ENCODE measurements at regions not wholly inside any gene's neighbourhood (a gene's known extent, or its start where the extent isn't known, plus 50 kb on each side); places are given as distances from the start of the nearest gene placed in this dataset.
A peak's percentile ranks its signal among the peaks of the same experiment; 100 is the strongest.
"Not testable (repeated sequence)": the region's sequence is repeated elsewhere in the genome, so short reads cannot be mapped to it uniquely, and the experiment has no call there.

DNA sequence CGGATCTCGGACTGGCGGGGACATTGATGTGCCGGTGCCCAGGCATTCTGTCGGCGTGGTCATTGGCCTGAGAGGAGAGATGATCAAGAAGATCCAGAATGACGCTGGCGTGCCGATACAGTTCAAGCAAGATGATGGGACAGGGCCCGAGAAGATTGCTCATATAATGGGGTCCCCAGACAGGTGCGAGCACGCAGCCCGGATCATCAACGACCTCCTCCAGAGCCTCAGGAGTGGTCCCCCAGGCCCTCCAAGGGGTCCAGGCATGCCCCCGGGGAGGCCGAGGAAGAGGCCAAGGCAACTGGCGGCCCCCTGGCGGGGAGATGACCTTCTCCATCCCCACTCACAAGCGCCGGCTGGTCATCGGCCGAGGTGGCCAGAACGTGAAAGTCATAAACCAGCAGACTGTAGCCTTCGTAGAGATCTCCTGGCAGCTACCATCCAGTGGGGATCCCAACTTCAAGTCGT is 106.5 kb upstream of the MTAP start:
- DNase-seq (ENCODE audit: low read depth), result no peak

DNA sequence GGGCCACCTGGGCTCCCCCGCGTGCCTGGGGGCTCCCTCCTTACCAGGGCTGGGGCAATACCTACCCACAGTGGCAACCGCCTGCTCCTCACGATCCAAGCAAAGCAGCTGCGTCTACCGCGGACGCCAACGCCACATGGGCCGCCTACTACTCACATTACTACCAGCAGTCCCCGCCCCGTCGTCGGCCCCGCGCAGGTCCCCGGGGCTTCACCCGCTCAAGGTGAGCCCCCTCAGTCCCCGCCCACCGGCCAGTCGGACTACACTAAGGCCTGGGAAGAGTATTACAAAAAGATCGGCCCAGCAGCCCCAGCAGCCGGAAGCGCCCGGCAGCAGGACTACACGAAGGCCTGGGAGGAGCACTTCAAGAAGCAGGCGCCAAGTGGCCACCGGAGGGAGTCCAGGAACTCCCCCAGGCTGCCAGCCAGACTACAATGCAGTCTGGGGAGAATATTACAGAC is 106.0 kb upstream of the MTAP start:
- no peak for DNase-seq (ENCODE audit: low read depth)

DNA sequence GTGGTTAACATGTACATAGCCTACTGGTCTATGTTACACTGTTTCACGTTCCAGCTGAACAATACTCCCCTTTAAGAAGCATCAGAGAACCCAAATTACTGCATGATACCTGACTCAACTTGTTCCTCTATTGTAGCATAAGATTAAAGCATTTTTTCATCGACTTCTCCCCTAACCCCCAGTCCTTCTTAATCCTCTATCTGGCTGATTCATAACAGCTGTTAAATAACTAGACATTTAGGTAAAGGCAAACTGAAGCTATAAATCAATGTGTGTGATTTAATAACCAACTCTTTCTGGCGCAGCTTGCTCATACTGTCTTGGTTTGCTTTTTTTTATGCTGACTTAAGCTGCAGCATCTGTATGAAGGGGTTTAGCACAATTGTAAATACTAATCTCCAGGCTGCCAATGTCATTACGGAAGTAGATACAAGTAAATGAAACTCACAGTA is 94.2 kb upstream of the MTAP start:
- DNase-seq (ENCODE audit: low read depth), result no peak

DNA sequence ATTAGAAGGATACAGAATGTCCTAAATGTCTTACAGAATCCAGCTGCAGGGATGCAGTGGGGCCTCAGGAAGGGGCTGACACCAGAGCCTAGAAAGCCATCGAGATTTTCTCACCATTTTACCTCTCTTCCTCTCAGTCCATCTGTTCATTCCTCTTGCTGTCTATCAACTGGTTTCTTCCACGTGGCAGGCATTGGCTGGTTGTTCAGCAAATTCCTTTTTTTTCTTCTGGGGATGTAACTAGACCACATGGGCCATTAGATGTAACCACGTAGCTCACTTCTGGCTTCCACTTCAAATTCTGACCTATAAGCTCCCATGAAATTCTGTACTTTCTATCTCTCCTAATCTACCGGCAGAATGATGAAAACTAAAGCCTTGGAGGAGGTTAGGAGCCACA is 93.6 kb upstream of the MTAP start:
- no peak for DNase-seq (ENCODE audit: low read depth)

DNA sequence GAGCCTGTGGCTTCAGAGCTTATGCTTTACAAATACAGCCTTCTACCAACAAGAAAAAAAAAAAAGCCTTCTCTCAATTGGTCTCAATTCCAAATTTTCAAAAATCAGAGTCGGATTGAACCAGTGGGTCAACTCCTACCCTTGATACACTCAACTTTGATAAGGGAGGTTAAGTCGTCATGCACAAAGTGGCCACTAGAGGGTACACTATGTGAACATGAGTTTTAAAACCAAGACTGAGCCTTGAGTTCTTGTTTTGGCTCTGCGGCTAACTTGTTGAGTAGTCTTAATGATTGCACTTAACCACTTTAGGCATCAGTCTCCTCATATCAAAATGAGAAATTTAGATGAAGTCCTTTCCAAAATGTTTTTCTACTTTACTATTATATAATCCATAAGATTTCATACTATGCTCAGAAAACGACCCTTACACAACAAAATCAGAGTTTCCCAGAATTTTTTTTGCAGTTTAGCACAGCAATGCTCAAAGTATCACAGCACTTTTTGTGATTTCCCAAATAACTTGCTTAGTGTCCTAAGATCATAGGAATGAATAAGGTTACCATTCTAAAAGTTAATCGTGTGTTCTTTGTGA is 92.9 kb upstream of the MTAP start:
- DNase-seq (ENCODE audit: low read depth), result peak; percentile 54

DNA sequence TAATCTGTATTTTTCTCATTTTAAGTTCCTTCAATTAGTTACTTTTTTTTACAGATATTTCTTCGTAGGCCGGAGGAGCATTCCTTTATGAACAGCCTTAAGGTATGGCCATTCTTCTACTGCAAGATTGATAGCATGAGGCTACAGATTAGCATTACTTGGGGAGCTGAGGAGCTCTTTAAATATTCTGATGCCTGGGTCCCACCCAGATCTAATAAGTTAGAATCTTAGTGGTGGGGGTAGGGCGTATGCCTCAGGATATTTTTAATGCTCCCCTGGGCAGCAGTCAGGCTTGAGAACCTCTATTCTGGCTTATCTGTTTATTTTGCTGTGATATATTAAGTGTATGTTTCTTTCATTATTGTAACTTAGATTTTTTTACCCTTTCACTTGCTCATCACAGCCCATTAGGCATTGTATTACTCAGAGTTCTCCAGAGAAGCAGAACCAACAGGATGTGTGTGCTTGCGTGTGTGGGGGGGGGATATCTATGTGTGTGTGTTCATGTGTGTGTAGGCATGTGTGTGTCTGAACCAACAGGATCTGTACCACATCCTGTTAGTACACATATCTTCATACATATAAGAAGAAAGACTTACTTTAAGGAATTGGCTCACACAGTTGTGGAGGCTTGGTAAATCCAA is 91.8 kb upstream of the MTAP start:
- no peak for DNase-seq (ENCODE audit: low read depth)

DNA sequence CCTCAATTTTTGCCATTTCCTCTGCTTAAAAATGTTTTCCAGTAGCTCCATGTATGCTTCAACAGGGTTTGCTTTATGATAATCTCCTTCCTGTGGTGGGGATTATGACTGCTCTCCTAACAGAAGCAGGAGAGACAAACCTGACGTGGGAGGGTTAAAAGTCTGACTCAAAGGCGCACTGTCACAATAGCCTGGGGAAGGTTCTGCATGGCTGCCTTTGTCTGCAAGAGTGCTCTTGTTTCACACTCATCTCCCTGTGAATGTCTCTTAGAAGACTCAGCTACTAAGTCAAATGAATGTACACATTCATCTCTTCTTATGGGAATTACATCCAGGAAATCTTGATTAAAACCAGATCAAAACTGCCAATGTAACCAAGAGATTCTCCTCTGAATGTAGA is 90.9 kb upstream of the MTAP start:
- DNase-seq (ENCODE audit: low read depth), result no peak

DNA sequence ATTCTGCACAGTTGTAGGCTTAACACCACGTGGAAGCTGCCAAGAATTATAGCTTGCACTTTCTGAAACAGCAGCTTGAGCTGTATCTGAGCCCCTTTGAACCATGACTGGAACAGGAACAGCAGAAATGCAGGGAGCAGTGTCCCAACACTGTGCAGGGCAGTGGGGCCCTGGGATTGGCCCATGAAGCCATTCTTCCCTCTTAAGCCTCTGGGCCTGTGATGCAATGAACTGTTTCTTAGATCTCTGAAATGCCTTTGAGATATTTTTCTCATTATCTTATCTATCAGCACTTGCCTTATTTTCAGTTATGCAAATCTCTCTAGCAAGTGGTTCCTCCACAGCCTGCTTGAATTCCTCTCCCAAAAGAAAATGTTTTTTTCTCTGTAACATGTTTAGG is 87.0 kb upstream of the MTAP start:
- DNase-seq (ENCODE audit: low read depth), result no peak

DNA sequence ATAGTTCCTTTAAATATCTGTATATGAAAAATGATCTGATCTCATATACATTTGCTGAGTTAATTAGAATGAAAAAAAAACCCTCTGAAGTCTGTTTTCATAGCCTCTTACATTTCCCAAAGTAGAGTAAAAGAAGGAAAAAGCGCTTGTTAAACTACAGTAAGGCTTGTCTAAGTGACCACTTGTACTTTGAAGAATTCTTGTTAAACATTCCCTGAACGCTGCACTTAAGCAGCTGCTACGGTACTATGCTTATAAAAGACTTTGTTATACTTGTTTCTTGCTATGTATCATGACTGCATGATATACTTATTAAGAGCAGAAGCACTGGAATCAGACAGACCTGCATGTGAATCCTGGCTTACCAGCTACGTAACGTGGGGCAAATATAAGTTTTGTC is 81.7 kb upstream of the MTAP start:
- DNase-seq (ENCODE audit: low read depth), result no peak

DNA sequence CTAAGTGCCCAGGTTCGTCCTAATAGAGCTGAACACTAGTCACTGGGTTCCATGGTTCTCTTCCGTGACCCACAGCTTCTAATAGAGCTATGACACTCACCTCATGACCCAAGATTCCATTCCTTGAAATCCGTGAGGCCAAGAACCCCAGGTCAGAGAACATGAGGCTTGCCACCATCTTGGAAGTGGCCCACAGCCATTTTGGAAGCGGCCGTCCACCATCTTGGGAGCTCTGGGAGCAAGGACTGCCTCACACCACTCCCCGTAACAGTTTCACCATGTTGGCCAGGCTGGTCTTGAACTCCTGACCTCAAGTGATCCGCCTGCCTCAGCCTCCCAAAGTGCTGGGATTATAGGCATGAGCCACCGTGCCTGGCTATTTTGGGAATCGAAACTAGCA is 75.0 kb upstream of the MTAP start:
- DNase-seq (ENCODE audit: low read depth), result not testable (repeated sequence)

DNA sequence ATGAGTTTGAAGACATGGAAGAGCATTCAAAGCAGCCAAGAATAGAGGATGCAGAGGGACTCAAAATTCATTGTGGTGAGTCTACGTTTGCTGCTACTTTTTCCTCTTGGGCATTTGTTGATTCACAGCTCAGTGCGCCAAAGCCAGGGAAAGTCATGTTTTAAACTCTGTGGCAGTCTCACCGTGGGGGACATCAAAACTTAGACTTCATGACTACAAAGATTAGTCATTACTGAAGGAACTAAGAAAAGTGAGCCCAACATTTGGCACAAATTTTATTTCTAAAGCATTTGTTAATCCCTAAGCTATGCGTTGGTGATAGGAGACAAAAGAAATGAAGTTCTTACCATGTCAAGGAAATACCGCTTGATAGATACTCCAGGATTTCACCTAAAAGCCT is 73.7 kb upstream of the MTAP start:
- DNase-seq (ENCODE audit: low read depth), result no peak

DNA sequence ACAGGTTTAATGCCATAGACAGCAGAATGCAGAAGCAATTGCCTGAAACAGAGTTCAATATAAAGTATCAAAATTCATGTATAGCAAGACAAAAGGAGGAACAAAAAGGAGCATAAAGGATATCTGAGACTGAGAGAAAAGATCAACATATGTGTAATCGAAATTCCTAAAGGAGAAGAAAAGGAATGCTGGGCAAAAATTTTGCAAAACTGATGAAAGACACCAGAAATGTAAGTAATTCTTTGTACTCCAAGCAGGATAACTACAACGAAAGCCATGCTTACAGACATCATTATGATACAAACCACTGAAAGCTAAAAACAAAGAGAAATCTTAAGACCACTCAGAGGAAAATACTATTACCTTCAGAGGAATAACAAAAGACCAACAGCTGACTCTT is 72.8 kb upstream of the MTAP start:
- DNase-seq (ENCODE audit: low read depth), result no peak

DNA sequence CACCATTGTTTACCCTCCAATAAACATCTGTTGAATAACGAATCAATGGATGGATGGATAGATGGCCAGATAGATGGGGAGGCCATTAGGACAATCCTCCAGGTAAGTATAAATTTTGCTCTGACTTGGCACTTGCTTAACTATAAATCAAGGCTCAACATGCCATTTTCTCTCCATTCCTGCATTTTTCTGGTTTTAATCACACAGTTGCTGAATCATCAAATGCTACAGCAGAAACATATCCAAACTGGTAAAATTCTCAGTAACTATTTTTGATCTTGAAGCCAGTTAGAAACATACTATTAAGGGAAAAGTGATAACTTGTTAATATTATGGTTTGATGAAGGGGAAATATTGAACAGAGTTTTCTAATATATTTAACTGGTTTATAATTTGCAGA is 71.5 kb upstream of the MTAP start:
- DNase-seq (ENCODE audit: low read depth), result no peak

DNA sequence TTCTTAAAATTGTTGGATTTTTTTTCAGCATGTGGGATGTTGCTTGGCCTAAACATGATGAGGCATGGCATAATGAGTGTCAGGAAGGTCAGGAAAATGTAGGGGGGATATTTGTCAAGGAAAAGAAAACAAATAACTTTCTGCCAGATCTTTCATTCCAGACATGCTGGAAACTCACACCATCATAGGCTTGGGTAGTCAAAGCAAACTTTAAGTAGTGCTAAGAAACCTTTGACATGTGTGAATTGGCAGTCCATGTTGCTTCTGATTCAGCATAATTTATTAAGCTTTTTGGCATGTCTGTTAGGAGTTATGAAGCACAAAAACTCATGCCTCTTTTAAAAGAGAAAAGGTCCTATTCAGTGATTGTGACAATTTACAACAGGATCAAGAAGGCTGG is 61.3 kb upstream of the MTAP start:
- no peak for DNase-seq (ENCODE audit: low read depth)

DNA sequence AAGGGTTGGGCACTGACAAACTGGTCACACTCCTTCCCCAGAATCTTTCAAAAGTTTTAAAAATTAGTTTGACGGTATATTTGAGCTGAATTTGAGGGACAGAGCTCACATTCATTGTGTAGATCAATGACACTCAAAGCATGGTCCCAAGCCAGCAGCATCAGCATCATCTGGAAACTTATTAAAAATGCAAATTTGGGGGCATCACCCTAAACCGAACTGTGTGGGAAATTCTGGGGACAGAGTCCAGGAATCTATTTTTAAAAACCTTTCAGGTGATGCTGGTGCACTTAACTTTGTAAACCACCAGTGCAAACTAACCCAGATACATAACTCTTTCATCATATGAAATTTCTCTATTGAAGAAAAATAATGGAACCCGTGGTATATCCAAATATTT is 58.1 kb upstream of the MTAP start:
- DNase-seq (ENCODE audit: low read depth), result no peak

DNA sequence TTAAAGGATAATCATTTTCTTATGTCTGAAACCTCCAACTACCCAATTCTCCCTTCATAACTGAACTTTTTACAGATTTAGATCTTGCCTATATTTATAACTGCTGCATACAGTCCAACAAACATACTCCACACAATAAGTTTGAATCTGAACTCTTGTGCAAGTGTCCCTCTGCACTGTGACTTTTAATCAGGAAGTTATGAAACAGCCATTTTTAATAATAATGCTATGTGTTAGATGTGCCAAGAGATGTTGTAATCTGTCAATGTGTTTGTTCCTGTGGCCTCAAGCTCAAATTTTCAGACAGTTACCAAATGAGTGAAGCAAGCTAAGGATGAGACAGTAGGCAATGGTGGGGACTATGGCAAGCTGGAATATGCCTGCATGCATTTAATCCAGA is 57.6 kb upstream of the MTAP start:
- no peak for DNase-seq (ENCODE audit: low read depth)

DNA sequence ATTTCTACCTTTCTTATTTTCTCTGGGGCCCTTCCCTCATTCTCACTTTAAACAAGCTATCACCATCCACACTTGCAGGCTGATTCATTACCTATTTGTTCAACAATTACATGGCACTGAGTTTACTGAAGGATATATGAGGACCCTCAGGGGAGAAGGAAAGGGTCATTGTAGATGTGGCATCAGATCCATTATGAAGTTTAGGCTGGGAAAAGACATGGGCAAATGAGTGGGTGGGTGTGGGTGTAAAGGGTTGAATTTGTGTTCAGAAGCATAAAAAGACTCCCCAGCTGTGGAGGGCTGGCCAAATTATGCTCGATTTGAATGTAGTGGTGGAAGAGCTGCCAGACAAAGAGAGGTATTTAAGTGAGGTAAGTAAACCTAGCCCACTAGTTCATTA is 55.9 kb upstream of the MTAP start:
- no peak for DNase-seq (ENCODE audit: low read depth)

DNA sequence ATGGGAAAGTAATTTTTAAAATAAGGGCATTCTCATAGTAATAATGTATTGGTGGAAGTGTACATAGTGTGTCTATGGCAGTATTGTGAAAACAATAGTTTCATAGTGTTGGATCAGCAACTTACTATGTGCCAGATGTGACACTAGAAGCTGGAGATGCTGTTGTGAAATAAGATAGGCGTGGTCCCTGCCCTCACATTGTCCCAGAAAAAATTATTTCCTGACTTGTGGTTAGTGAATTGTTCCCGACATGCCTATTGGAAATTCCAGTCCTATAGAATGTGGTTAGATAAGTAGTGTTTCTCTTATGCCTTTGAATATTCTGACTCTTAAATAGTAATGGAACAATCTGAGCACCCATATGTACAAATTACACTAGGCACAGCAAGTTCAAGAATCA is 55.3 kb upstream of the MTAP start:
- no peak for DNase-seq (ENCODE audit: low read depth)

DNA sequence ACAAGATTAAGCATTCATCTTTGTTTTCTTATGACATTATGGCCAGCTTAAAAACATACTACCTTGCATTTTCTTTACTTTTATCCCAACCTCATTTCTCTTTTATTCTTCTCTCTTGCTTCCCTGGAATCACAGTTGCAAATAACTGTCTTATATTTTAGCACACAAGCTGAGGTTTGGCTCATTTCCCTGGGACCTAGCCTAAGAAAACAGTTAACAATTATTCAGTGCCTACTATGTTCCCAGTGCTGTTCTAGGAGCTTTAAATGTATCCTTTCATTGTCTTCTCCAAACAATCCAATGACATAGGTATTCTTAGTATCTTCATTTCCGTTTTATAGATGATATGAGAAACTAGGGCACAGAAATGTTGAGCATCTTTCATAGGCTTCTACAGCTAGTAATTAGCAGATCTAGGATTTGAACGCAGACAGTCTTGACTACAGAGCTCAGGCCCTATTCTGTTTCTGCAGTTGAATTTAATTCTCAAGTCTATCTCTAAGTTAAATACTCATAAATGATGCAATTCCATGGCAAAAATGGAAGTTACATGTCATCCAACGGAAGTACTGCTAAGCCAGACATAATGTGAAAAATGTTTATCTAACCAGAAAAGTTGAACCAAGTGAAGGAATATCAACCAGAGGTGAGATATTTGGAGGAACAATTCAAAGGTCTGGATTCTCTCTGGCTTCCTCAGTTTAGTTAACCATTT is 52.3 kb upstream of the MTAP start:
- no peak for DNase-seq (ENCODE audit: low read depth)

DNA sequence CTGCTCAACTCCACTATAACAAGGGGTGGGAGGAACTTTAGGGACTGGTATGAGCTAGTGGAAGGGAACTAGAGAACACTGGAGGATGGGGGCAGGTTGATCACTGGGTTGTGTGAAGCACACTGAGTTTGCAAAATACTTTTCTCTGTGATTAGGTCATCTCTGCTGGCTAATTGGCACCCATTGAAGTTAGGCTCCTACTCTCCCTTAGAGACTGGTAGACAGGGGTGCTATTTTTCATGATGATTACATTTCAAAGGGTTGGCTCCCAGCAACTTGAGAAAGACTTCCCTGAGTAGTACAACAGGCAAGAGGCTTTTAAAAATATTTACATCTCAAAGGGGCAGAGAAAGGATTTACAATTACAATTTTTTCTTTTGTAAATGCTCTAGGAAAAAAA is 50.4 kb upstream of the MTAP start:
- no peak for DNase-seq (ENCODE audit: low read depth)
